ENCODE measurements at regions not wholly inside any gene's neighbourhood (a gene's known extent, or its start where the extent isn't known, plus 50 kb on each side); places are given as distances from the start of the nearest gene placed in this dataset.

- no peak for DNase-seq (ENCODE audit: low read depth)
- H3K4me3 ChIP-seq (replicated peaks; ENCODE audit: low read depth, low read length) = no peak overlapping the region
- no peak for TF ChIP-seq CTCF (IDR thresholded peaks at IDR 0.05; ENCODE audit: low read length, missing control alignments)
Measured at GRCh38 chr11:71305041-71305440, 52.7 kb upstream of the SHANK2 start.

GRCh38 chr11:71304491-71304890 lies 52.1 kb upstream of the SHANK2 start:
- H3K4me3 ChIP-seq (replicated peaks; ENCODE audit: low read depth, low read length) = no peak overlapping the region
- DNase-seq (ENCODE audit: low read depth) = no peak
- no peak for TF ChIP-seq CTCF (IDR thresholded peaks at IDR 0.05; ENCODE audit: low read length, missing control alignments)

- DNase-seq (ENCODE audit: low read depth) = no peak
- no peak overlapping the region for H3K4me3 ChIP-seq (replicated peaks; ENCODE audit: low read depth, low read length)
- no peak for TF ChIP-seq CTCF (IDR thresholded peaks at IDR 0.05; ENCODE audit: low read length, missing control alignments)
Measured at GRCh38 chr11:71304045-71304444, 51.7 kb upstream of the SHANK2 start.

- no peak for DNase-seq (ENCODE audit: low read depth)
- TF ChIP-seq CTCF (IDR thresholded peaks at IDR 0.05; ENCODE audit: low read length, missing control alignments) = no peak
Measured at GRCh38 chr11:71302911-71303310, 50.5 kb upstream of the SHANK2 start.

GRCh38 chr11:71302534-71302909 lies 50.1 kb upstream of the SHANK2 start:
- TF ChIP-seq CTCF (IDR thresholded peaks at IDR 0.05; ENCODE audit: low read length, missing control alignments) = no peak
- DNase-seq (ENCODE audit: low read depth) = no peak
- H3K4me3 ChIP-seq (replicated peaks; ENCODE audit: low read depth, low read length) = no peak overlapping the region

More at GRCh38 chr11:71302911-71303310, 50.5 kb upstream of the SHANK2 start:
- H3K4me3 ChIP-seq (replicated peaks; ENCODE audit: low read depth, low read length) = no peak overlapping the region

Data from fibroblast of pulmonary artery (primary cell).